ENCODE measurements at regions not wholly inside any gene's neighbourhood (a gene's known extent, or its start where the extent isn't known, plus 50 kb on each side); places are given as distances from the start of the nearest gene placed in this dataset.

DNA sequence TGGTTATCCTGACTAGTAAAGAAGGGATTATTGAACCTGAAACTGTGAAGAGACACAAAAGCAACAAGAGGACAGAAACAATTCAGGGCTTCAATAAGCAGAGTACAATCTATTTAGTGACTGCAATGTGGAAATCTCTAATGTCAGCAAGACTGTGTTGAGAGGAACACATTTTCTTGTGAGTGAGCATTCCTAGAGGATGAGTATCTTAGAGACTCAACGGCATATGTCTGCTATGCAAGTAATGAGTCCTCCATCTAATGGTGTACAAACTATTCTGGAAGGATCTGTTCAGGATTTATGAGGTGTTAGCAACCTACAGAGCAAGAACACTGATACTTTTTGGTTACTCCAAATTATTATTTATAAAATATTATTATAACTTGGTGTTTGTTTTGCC lies 226.5 kb upstream of the NDN start:
- DNase-seq (no peak), ATAC-seq (no peak)
- intact Hi-C loops (cut with DNase I), result no loop called here
- Histone ChIP-seq H3K27me3 (no peaks in the 10 kb centered on the region), H3K27ac (no peak overlapping the region), H3K4me1 (no peaks in the 10 kb centered on the region), H3K36me3 (replicated peaks in 1 of 2; ENCODE audit: insufficient read depth in 1 of 2, low read depth in 2 of 2) (no peaks in the 10 kb centered on the region), H3K4me3 (no peak overlapping the region), H3K9me3 (no peaks in the 10 kb centered on the region)
- no peak for TF ChIP-seq POLR2A (IDR thresholded peaks at IDR 0.05)
- TF ChIP-seq, protein P1, sequence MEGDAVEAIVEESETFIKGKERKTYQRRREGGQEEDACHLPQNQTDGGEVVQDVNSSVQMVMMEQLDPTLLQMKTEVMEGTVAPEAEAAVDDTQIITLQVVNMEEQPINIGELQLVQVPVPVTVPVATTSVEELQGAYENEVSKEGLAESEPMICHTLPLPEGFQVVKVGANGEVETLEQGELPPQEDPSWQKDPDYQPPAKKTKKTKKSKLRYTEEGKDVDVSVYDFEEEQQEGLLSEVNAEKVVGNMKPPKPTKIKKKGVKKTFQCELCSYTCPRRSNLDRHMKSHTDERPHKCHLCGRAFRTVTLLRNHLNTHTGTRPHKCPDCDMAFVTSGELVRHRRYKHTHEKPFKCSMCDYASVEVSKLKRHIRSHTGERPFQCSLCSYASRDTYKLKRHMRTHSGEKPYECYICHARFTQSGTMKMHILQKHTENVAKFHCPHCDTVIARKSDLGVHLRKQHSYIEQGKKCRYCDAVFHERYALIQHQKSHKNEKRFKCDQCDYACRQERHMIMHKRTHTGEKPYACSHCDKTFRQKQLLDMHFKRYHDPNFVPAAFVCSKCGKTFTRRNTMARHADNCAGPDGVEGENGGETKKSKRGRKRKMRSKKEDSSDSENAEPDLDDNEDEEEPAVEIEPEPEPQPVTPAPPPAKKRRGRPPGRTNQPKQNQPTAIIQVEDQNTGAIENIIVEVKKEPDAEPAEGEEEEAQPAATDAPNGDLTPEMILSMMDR (IDR thresholded peaks at IDR 0.05), result no peak
- 59 to 65% methylated on average over 1 of the region's 1 CpG for WGBS, 2 donors

DNA sequence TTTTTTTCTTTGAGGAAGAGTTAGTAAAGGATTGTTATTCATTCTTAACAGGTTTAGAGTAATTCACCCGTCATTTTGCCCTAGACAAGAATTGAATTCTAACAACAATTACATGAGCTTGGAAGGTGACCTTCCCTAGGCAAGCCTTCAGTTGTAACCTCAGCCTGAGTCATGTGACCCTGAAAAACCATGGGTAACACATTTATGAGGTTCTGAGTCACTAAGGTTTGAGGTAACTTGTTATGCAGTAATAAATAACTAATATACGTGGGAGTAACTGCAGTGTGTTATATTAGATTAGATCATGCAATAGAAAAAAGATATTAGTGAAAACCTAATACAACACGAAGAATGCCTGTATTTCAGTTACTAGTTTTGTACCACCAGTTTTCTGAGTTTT lies 237.6 kb upstream of the NDN start:
- Histone ChIP-seq H3K36me3 (replicated peaks in 1 of 2; ENCODE audit: insufficient read depth in 1 of 2, low read depth in 2 of 2) (no peaks in the 10 kb centered on the region), H3K27me3 (no peaks in the 10 kb centered on the region), H3K27ac (no peak overlapping the region), H3K4me1 (no peaks in the 10 kb centered on the region), H3K4me3 (no peak overlapping the region), H3K9me3 (no peaks in the 10 kb centered on the region)
- TF ChIP-seq POLR2A (IDR thresholded peaks at IDR 0.05), result no peak
- TF ChIP-seq, protein P1 (IDR thresholded peaks at IDR 0.05), result no peak
- ATAC-seq (no peak), DNase-seq (no peak)
- intact Hi-C loops (cut with DNase I), result no loop called here
- whole genome bisulfite sequencing, 2 donors, result 57 to 66% methylated on average over 3 of the region's 3 CpGs

DNA sequence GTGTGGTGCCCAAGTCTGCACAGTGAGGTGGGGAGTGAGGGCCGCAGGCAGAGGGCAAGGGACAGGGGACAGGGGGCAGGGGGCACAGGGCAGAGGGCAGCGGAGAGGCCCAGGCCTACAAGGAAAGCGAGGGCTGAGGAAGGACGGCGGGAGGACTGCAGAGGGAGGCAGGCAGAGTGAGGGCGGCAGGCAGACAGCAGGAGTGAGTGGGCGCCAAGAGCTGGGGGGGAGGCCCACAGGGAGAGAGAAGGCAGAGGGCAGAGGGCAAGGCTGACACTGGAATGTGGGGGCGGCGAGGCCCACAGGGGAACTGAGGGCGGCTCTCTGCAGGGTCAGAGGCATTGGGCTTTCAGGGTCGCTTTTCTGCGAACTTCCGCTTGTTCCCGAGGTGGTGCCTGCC lies 267.8 kb upstream of the NDN start:
- WGBS, 2 donors, result 76 to 87% methylated on average over 14 of the region's 14 CpGs
- no peak for DNase-seq
- Histone ChIP-seq H3K9me3 (no peaks in the 10 kb centered on the region), H3K36me3 (replicated peaks in 1 of 2; ENCODE audit: insufficient read depth in 1 of 2, low read depth in 2 of 2) (no peaks in the 10 kb centered on the region), H3K27ac (no peak overlapping the region), H3K4me1 (no peaks in the 10 kb centered on the region), H3K27me3 (no peaks in the 10 kb centered on the region), H3K4me3 (no peak overlapping the region)
- intact Hi-C loops (cut with DNase I), result no loop called here
- TF ChIP-seq POLR2A (IDR thresholded peaks at IDR 0.05), result no peak
- TF ChIP-seq, protein P1 (IDR thresholded peaks at IDR 0.05), result no peak
- no peak for ATAC-seq

DNA sequence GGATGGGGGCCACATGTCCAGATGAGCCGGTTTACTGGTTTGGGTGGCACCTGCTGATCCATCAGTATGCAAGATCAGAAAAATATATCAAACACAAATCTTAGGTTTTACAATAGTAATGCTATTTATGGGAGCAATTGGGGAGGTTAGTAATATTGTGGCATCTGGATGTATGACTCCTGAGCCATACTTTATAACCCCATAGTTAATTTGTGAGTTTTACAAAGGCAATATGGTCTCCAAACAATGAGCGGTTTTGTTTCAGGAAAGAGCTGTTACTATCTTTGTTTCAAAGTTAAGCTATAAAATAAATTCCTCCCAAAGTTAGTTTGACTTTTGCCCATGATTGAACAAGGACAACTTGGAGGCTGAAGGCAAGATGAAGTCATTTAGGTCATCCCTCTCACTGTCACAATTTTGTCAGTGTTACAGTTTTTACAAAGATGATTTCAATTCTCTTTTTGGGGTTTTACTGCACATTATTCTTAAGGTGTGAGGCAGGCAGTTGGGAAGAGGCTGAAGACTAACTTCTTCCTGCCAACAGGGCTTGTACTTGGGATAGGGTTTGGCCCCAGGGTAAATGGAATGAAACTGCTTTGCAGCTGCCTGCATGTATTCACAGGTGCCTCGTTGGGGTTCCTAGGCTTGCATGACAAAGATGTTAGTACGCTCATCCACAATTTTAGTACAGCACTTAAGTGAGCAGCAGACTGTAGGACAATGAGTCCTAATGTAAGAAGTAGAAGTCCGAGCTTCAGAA lies 296.6 kb upstream of the NDN start:
- TF ChIP-seq, protein P1 (IDR thresholded peaks at IDR 0.05), result no peak
- TF ChIP-seq POLR2A (IDR thresholded peaks at IDR 0.05), result no peak
- Histone ChIP-seq H3K4me3 (no peak overlapping the region), H3K36me3 (replicated peaks in 1 of 2; ENCODE audit: insufficient read depth in 1 of 2, low read depth in 2 of 2) (no peaks in the 10 kb centered on the region), H3K9me3 (no peaks in the 10 kb centered on the region), H3K27ac (no peak overlapping the region), H3K4me1 (no peaks in the 10 kb centered on the region), H3K27me3 (no peaks in the 10 kb centered on the region)
- intact Hi-C loops (cut with DNase I), result no loop called here
- WGBS, 2 donors, result 65 to 83% methylated on average over 5 of the region's 5 CpGs
- ATAC-seq (no peak), DNase-seq (no peak)

DNA sequence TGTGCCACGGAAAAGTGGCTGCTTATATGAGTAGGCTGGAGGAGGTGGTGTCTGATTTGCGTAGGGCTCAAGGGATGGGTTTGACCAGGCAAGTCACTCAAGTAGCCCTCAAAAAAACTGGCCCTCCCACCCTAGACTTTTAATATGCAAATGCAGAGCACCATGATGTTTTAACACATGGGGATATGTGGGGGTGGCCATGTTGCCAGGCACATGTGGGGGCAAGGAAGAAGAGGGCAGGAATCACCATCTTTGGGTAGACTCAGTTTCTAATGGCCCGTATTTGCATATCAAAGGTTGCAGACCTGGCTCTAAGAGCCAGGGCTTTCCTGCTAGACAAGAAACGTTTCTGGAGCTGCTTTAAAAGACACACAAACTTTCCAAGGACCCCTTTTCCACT lies 307.2 kb upstream of the NDN start:
- H3K27ac ChIP-seq, result no peak overlapping the region
- H3K4me1 ChIP-seq, result no peaks in the 10 kb centered on the region
- no peaks in the 10 kb centered on the region for H3K36me3 ChIP-seq (replicated peaks in 1 of 2; ENCODE audit: insufficient read depth in 1 of 2, low read depth in 2 of 2)
- ATAC-seq, result no peak
- DNase-seq, result no peak
- no peak overlapping the region for H3K4me3 ChIP-seq
- TF ChIP-seq POLR2A (IDR thresholded peaks at IDR 0.05), result no peak
- TF ChIP-seq, protein P1 (IDR thresholded peaks at IDR 0.05), result no peak
- intact Hi-C loops (cut with DNase I), result no loop called here
- H3K9me3 ChIP-seq, result peaks cover 0 to 9% (median 0%) of the 10 kb centered on the region in 3 donors
- 54 to 67% methylated on average over 4 of the region's 4 CpGs for WGBS, 2 donors
- no peaks in the 10 kb centered on the region for H3K27me3 ChIP-seq

Data from body of pancreas (tissue), 4 donors.